GM12864 (cell line): ENCODE measurements at regions not wholly inside any gene's neighbourhood (a gene's known extent, or its start where the extent isn't known, plus 50 kb on each side); places are given as distances from the start of the nearest gene placed in this dataset.

Source experiments
- DNase-seq: peaks from one replicate; pipeline ENCODE4 v3.0.0-alpha.2; 2011; ENCODE audit warnings: low read depth
- H3K4me3 ChIP-seq: 2 replicates; pipeline ENCODE4 v1.5.1; 2011; ENCODE audit warnings: mild to moderate bottlenecking, low read depth, low read length, control low read depth
- CTCF ChIP-seq: IDR thresholded peaks from 2 replicates; pipeline ENCODE4 v1.5.1; 2011; ENCODE audit warnings: low read depth, mild to moderate bottlenecking, moderate library complexity, low read length, control low read depth, inconsistent platforms; ENCODE audit errors: missing control alignments

GRCh38 chr3:4107430-4107829 is 195.7 kb upstream of the SETMAR start:
- no peak overlapping the region for H3K4me3 ChIP-seq
- TF ChIP-seq CTCF, result no peak
- no peak for DNase-seq

- no peak overlapping the region for H3K4me3 ChIP-seq
- TF ChIP-seq CTCF, result no peak
- DNase-seq, result no peak
These were observed 189.2 kb upstream of the SETMAR start for GRCh38 chr3:4113811-4114522.

- no peak overlapping the region for H3K4me3 ChIP-seq
These were observed 184.1 kb upstream of the SETMAR start for GRCh38 chr3:4119119-4119518.

GRCh38 chr3:4125576-4125975 is 177.6 kb upstream of the SETMAR start:
- no peak overlapping the region for H3K4me3 ChIP-seq
- no peak for DNase-seq
- no peak for TF ChIP-seq CTCF

More at GRCh38 chr3:4119119-4119518, 184.1 kb upstream of the SETMAR start:
- no peak for DNase-seq
- no peak for TF ChIP-seq CTCF

- TF ChIP-seq CTCF, result no peak
- DNase-seq, result no peak
- no peak overlapping the region for H3K4me3 ChIP-seq
These were observed 164.9 kb upstream of the SETMAR start for GRCh38 chr3:4138150-4138785.

GRCh38 chr3:4138786-4139431 is 164.3 kb upstream of the SETMAR start:
- no peak overlapping the region for H3K4me3 ChIP-seq
- TF ChIP-seq CTCF, result no peak
- no peak for DNase-seq
